HepG2 (cell line): ENCODE measurements at regions not wholly inside any gene's neighbourhood (a gene's known extent, or its start where the extent isn't known, plus 50 kb on each side); places are given as distances from the start of the nearest gene placed in this dataset.

Experiments used
- ATAC-seq: fragments of 200-7000 bp; cut with Tn5 transposase; 3 replicates; pipeline ENCODE4 v1.9.1; 2020; ENCODE audit warnings: mild to moderate bottlenecking, moderate library complexity
- BruUV-seq: library from RNA; stranded (reverse); fragments of 400-500 nt; replicated peaks from 2 replicates; lab custom pipeline; 2021; lab: Mats Ljungman, UMichigan
- CTCF ChIA-PET: fragments of 300-600 bp; formaldehyde crosslinking; extraction: SDS; loops from one replicate; lab custom pipeline; 2021; ENCODE audit warnings: low total read pairs, inconsistent platforms, low intra/inter-chr PET ratio; lab: Yijun Ruan, JAX
- POLR2A ChIA-PET: fragments of 350-600 bp; sonication (Branson Sonifier 250); formaldehyde crosslinking; loops from one replicate; lab custom pipeline; 2020; ENCODE audit warnings: antibody characterized with exemption, inconsistent platforms; lab: Yijun Ruan, JAX
- DNase-seq: peaks from one replicate; pipeline ENCODE4 v3.0.0-alpha.2; 2015; ENCODE audit warnings: low spot score
- FAIRE-seq: peaks from 3 replicates; lab custom pipeline; 2011; peaks lifted over from hg19 to GRCh38; lab: Jason Lieb, UNC
- H2AFZ ChIP-seq: one replicate; pipeline ENCODE4 v1.6.1; 2011; ENCODE audit warnings: low read length, inconsistent platforms
- H3K27ac ChIP-seq: fragments of 300-600 bp; 3 replicates; pipeline ENCODE4 v1.8.0; 2011; ENCODE audit warnings: mixed run types, mild to moderate bottlenecking, mixed read lengths, low read length, inconsistent platforms; ENCODE audit not compliant: insufficient read depth; ENCODE audit errors: extremely low read length
- H3K27me3 ChIP-seq, 2 experiments: fragments of 200-600 bp in 1 of 2; 2 replicates in 1 of 2; 3 replicates in 1 of 2; pipeline versions ENCODE4 v1.6.0 to v1.8.0; 2011; ENCODE audit warnings: low read length in 2 of 2, mild to moderate bottlenecking in 2 of 2, moderate library complexity in 2 of 2, inconsistent platforms in 1 of 2; ENCODE audit not compliant: insufficient read depth in 2 of 2, control insufficient read depth in 1 of 2
- H3K36me3 ChIP-seq, 2 experiments: fragments of 200-600 bp in 1 of 2; replicated peaks in 1 of 2; 2 replicates in 1 of 2; 3 replicates in 1 of 2; pipeline versions ENCODE4 v1.5.1 to v1.8.0; 2011; ENCODE audit warnings: low read length in 2 of 2, inconsistent platforms in 1 of 2; ENCODE audit not compliant: insufficient read depth in 2 of 2, control insufficient read depth in 1 of 2
- H3K4me1 ChIP-seq: 2 replicates; pipeline ENCODE4 v1.5.1; 2012; ENCODE audit warnings: low read length, inconsistent platforms; ENCODE audit not compliant: insufficient read depth
- H3K4me2 ChIP-seq: 2 replicates; pipeline ENCODE4 v1.6.0; 2011; ENCODE audit warnings: low read depth, low read length, inconsistent platforms
- H3K4me3 ChIP-seq, 3 experiments: fragments of 200-600 bp in 1 of 3; sonication (generic), shearing (Covaris generic) in 1 of 3; replicated peaks in 1 of 3; 2 replicates each; pipeline ENCODE4 v1.5.1; 2011 to 2016; ENCODE audit warnings: low read length in 3 of 3, inconsistent platforms in 2 of 3, low read depth in 2 of 3, mild to moderate bottlenecking in 2 of 3, control low read depth in 1 of 3, mixed read lengths in 1 of 3; ENCODE audit not compliant: insufficient read depth in 1 of 3
- H3K79me2 ChIP-seq: one replicate; pipeline ENCODE4 v1.6.1; 2011; ENCODE audit warnings: low read length, inconsistent platforms; ENCODE audit not compliant: insufficient read depth
- H3K9ac ChIP-seq: 2 replicates; pipeline ENCODE4 v1.6.0; 2011; ENCODE audit warnings: mild to moderate bottlenecking, low read depth, low read length, inconsistent platforms; ENCODE audit not compliant: insufficient read depth
- H3K9me3 ChIP-seq: 2 replicates; pipeline ENCODE4 v1.5.1; 2012; ENCODE audit warnings: mild to moderate bottlenecking, low read length
- H4K20me1 ChIP-seq: 2 replicates; pipeline ENCODE4 v1.6.0; 2011; ENCODE audit warnings: inconsistent platforms, mild to moderate bottlenecking, low read length, moderate library complexity; ENCODE audit not compliant: insufficient read depth
- ADNP ChIP-seq: sonication (generic); formaldehyde crosslinking; IDR thresholded peaks from 2 replicates; pipeline ENCODE4 v1.4.0; 2020; ENCODE audit warnings: missing genetic modification reagents
- FOXK2 ChIP-seq: fragments of 450-650 bp; IDR thresholded peaks from 2 replicates; pipeline ENCODE4 v1.6.1; 2016
- IKZF1 ChIP-seq: fragments of 450-650 bp; IDR thresholded peaks from 2 replicates; pipeline ENCODE4 v1.7.1; 2016
- KDM4B ChIP-seq: sonication (generic); formaldehyde crosslinking; IDR thresholded peaks from 2 replicates; pipeline ENCODE4 v1.4.0; 2020; ENCODE audit warnings: missing genetic modification reagents
- MAFF ChIP-seq: IDR thresholded peaks from 2 replicates; pipeline ENCODE4 v1.6.1; 2011; ENCODE audit warnings: low read depth, low read length, improper control_type of control experiment
- MAFK ChIP-seq, 2 experiments: IDR thresholded peaks in 1 of 2; conservative IDR thresholded peaks in 1 of 2; 2 replicates each; pipeline ENCODE4 v1.6.1; 2011; ENCODE audit warnings: improper control_type of control experiment in 2 of 2, low read length in 2 of 2
- TFDP1 ChIP-seq: IDR thresholded peaks from 2 replicates; pipeline ENCODE4 v1.6.1; 2016; ENCODE audit warnings: missing compliant biosample characterization, missing genetic modification reagents, borderline replicate concordance
- whole genome bisulfite sequencing: methylation state at CpG from one replicate; pipeline ENCODE4 v1.1.6; 2017; ENCODE audit warnings: low lambda C conversion rate; 5-methylcytosine and 5-hydroxymethylcytosine counted together
- in situ Hi-C: cut with HindIII; loops from 2 replicates; pipeline ENCODE4 v1.10.0; 2017; ENCODE audit warnings: low pct_unique_long_range_greater_than_20kb; ENCODE audit not compliant: extremely low pct_ligation_motif_present
- intact Hi-C: fragments of 100-400 bp; cut with micrococcal nuclease; formaldehyde crosslinking; loops from one replicate; pipeline ENCODE4 v1.10.0; 2022; ENCODE audit not compliant: unreplicated experiment
- TF ChIP-seq, protein P1 (sequence below): sonication (generic); formaldehyde crosslinking; IDR thresholded peaks from 2 replicates; pipeline ENCODE4 v1.4.0; 2020; ENCODE audit warnings: missing genetic modification reagents

DNA sequence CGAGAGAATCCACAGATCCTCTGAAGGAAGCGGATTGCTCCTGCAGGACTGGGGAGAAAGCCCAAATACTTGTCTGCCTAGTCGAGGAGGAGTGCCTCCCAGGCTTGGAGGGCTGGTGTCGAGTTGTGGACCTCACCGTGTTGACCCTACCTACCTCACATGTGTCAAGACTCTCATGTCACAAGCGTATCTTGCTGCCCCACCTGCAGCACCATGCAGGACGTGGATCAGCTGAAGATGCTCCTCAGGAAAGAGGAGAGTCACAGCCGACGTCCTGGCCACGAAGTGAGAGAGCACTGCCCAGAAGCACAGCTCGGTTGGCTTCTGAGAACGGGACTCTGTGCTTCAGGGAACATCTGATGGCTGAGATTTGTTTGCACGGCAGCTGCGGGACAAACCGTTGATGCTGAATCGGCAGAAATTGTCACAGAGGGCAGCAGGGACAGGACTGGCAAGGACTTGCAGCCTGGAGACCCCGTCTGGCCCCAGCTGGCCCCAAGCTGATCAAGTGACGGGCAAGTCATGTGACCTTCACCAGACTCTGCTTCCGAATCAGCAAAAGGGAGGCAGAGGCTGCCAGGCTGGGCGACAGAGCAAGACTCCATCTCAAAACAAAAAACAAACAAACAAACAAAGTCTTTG lies 119.1 kb upstream of the ITGA1 start:
- Histone ChIP-seq H3K36me3 (no peaks in the 10 kb centered on the region), H3K27me3 (peaks cover 0 to 6% of the 10 kb centered on the region in 2 experiments; a peak in 1 of 5 replicates), H2AFZ (no peak overlapping the region), H3K4me1 (no peaks in the 10 kb centered on the region), H3K9me3 (no peaks in the 10 kb centered on the region), H3K4me3 (peak overlapping the region in 1 of 3 experiments; percentile 23; a peak in 1 of 6 replicates), H4K20me1 (no peaks in the 10 kb centered on the region), H3K9ac (no peak overlapping the region), H3K27ac (no peak overlapping the region), H3K4me2 (peak overlapping the region; percentile 50), H3K79me2 (no peaks in the 10 kb centered on the region)
- ChIA-PET POLR2A (no interaction called here), CTCF (no interaction called here)
- no TSS peak for BruUV-seq
- intact Hi-C loops (no loop called here), in situ Hi-C loops (loop anchor here (25.0 kb wide), 2 partner anchors 656 to 1281 kb away; partner anchors contain the start of gene ISL1)
- DNase-seq (no peak), ATAC-seq (no peak), FAIRE-seq (no peak)
- peak; percentile 87 for TF ChIP-seq MAFF
- no peak for TF ChIP-seq TFDP1 (CRISPR knock-in tag)
- TF ChIP-seq, protein P1, sequence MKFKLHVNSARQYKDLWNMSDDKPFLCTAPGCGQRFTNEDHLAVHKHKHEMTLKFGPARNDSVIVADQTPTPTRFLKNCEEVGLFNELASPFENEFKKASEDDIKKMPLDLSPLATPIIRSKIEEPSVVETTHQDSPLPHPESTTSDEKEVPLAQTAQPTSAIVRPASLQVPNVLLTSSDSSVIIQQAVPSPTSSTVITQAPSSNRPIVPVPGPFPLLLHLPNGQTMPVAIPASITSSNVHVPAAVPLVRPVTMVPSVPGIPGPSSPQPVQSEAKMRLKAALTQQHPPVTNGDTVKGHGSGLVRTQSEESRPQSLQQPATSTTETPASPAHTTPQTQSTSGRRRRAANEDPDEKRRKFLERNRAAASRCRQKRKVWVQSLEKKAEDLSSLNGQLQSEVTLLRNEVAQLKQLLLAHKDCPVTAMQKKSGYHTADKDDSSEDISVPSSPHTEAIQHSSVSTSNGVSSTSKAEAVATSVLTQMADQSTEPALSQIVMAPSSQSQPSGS (CRISPR knock-in tag) = no peak
- no peak for TF ChIP-seq ADNP (CRISPR knock-in tag)
- TF ChIP-seq FOXK2 = no peak
- no peak for TF ChIP-seq KDM4B (CRISPR knock-in tag)
- TF ChIP-seq MAFK (conservative IDR thresholded peaks at IDR 0.05 in 1 of 2, IDR thresholded peaks at IDR 0.05 in 1 of 2; ENCODE audit: low read length in 2 of 2) = peak; percentile 88 to 92
- no peak for TF ChIP-seq IKZF1
- WGBS = 18% methylated on average over 11 of the region's 20 CpGs
